Ishikawa (cell line): ENCODE measurements at regions not wholly inside any gene's neighbourhood (a gene's known extent, or its start where the extent isn't known, plus 50 kb on each side); places are given as distances from the start of the nearest gene placed in this dataset.

Experiments used
- CEBPB ChIP-seq: IDR thresholded peaks from 2 replicates; pipeline ENCODE4 v1.6.1; 2012
- EP300 ChIP-seq: IDR thresholded peaks from 2 replicates; pipeline ENCODE4 v1.6.1; 2012; ENCODE audit warnings: borderline replicate concordance
- TF ChIP-seq, protein P1 (sequence below): IDR thresholded peaks from 2 replicates; pipeline ENCODE4 v1.6.1; 2012; ENCODE audit warnings: low read depth, mild to moderate bottlenecking
- TF ChIP-seq, protein P2 (sequence below): IDR thresholded peaks from 2 replicates; pipeline ENCODE4 v1.6.1; 2012

DNA sequence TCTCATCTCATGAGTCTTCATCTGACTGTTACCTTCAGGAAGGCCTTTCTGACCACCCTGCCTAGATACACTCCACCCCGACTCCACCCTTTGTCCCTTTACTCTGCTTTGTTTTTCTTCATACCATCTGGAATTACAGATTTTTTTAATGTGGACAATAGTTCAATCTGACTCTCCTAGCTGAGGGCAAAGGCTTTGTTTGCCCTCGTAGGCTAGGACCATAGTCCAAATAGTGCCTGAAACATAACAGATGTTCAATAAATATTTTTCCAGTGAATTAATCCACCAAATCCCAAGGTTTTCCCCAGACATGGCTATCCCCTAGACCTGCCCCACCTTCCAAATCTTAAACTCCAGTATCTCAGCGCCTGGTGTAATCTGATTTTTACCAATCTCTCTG lies 176.5 kb upstream of the GJB5 start:
- TF ChIP-seq EP300, result no peak
- TF ChIP-seq, protein P1, sequence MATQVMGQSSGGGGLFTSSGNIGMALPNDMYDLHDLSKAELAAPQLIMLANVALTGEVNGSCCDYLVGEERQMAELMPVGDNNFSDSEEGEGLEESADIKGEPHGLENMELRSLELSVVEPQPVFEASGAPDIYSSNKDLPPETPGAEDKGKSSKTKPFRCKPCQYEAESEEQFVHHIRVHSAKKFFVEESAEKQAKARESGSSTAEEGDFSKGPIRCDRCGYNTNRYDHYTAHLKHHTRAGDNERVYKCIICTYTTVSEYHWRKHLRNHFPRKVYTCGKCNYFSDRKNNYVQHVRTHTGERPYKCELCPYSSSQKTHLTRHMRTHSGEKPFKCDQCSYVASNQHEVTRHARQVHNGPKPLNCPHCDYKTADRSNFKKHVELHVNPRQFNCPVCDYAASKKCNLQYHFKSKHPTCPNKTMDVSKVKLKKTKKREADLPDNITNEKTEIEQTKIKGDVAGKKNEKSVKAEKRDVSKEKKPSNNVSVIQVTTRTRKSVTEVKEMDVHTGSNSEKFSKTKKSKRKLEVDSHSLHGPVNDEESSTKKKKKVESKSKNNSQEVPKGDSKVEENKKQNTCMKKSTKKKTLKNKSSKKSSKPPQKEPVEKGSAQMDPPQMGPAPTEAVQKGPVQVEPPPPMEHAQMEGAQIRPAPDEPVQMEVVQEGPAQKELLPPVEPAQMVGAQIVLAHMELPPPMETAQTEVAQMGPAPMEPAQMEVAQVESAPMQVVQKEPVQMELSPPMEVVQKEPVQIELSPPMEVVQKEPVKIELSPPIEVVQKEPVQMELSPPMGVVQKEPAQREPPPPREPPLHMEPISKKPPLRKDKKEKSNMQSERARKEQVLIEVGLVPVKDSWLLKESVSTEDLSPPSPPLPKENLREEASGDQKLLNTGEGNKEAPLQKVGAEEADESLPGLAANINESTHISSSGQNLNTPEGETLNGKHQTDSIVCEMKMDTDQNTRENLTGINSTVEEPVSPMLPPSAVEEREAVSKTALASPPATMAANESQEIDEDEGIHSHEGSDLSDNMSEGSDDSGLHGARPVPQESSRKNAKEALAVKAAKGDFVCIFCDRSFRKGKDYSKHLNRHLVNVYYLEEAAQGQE, result no peak
- TF ChIP-seq CEBPB, result no peak
- TF ChIP-seq, protein P2, sequence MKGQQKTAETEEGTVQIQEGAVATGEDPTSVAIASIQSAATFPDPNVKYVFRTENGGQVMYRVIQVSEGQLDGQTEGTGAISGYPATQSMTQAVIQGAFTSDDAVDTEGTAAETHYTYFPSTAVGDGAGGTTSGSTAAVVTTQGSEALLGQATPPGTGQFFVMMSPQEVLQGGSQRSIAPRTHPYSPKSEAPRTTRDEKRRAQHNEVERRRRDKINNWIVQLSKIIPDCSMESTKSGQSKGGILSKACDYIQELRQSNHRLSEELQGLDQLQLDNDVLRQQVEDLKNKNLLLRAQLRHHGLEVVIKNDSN, result no peak
